GM19023 (cell line): ENCODE measurements at regions not wholly inside any gene's neighbourhood (a gene's known extent, or its start where the extent isn't known, plus 50 kb on each side); places are given as distances from the start of the nearest gene placed in this dataset.

Source experiments
- ATAC-seq: cut with Tn5 transposase; IDR thresholded peaks from one replicate; pipeline ENCODE4 v1.9.1; 2021; ENCODE audit warnings: mild to moderate bottlenecking, moderate library complexity; ENCODE audit not compliant: unreplicated experiment

DNA sequence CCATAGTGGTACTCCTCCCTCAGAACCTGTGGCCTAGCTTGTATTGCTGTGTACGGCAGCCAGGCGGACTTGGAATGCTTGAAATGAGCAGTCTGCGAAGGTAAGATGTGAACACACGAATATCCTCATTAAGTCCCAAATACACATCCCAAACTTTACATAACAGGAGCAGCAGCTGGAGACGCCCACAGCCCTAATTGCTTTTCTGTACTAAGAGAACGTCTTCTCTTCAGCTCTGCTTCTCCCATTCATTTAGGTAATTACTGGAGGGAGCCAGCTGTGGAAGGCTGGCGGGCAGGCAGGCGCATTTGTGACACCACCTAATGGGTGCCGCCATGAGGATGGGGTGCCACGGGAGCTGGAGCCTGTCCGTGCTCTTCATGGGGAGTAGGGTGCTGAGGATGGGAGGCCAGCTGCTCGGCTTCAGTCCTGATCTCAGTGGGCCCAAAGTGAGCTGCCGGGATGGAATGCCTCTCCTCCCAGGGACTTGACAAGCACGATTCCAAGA lies 66.6 kb upstream of the POU3F1 start:
- no peak for ATAC-seq

DNA sequence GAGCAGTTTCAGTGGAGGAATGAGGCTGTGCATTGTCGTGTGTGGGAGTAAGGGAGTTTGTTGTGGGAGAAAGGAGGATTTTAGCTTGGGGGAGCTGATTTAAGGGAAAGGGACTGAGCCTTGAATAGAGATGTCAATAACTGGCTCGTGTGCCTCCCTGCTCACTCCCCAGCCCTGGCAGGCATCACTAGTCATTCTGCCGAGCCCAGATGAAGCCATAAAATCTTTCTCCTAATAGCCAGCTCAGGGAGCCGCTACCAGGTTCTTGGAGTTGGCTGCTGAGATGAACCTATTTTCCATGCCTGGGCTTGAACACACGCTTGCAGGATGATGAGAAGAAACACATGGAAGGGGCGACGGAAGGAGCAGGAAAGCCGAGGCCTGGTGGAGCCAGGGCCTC lies 65.0 kb upstream of the POU3F1 start:
- no peak for ATAC-seq

DNA sequence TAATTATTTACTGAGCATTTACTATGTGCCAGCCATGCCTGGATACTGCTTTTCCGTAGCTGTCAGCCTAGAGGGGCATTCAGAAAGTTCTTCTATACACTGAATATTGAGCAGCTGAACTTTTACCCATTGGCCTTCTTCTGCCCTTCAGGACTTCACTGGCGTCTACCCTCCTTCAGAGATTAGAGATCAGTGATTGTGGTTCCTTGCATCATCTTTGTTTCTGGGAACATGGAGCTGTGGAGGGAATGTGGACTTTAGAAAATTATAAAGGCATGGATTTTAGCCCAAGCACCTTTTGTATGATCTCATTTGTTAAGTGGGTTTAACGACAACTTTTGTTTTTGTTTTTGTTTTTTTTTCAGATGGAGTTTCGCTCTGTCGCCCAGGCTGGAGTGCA lies 58.7 kb upstream of the POU3F1 start:
- no peak for ATAC-seq

DNA sequence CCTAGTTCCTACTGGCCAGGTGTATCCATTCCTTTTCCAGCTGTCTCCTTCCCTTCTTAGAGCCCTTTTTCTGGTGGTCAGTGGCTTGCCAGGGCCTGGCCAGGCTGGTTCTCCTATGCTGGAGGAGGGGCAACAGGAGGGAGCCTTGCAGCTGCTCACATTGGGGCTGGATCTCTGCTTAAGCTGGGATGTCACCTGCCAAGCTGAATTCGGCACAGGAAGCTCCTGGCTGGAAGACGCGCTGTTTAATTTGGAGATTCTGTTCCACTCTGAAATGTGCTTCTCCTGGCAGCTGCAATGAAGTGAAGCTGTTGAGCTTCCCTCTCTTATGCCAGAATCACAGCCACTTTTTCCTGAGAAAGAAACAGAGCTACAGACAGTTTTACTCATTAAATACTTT lies 56.0 kb upstream of the POU3F1 start:
- no peak for ATAC-seq

DNA sequence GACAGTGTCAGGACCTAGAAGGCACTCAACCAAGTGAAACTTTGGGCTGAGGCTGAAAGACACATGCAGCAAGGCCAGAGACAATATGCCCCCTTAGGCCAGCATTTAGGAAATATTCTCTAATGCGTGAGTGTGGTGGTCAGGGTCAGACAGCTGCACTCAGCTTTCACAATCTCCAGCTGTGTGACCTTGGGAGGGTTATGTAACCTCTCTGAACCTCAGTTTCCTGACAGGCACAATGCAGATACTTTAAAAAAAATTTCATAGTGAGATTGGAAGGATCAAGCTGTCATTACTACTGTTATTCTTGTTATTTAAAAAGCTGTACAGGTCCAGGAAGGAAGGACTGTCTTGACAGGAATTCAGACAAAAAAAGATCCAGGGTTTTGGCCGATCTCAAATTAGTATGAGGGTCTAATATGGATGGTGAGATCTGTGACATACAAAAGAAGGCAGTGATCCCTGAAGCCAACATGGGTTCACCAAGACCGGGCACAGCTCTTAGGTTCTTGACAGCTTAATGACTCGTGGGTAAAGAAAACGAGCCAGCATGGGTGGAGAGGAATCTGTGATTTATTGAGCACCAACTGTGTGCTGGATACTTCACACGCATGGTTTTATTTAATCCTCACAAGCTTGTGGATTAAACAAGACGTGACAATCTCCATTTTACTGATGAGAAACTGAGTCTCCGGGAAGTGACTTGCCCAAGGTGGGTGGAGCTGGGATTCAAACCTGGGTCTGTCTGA lies 54.6 kb upstream of the POU3F1 start:
- no peak for ATAC-seq

DNA sequence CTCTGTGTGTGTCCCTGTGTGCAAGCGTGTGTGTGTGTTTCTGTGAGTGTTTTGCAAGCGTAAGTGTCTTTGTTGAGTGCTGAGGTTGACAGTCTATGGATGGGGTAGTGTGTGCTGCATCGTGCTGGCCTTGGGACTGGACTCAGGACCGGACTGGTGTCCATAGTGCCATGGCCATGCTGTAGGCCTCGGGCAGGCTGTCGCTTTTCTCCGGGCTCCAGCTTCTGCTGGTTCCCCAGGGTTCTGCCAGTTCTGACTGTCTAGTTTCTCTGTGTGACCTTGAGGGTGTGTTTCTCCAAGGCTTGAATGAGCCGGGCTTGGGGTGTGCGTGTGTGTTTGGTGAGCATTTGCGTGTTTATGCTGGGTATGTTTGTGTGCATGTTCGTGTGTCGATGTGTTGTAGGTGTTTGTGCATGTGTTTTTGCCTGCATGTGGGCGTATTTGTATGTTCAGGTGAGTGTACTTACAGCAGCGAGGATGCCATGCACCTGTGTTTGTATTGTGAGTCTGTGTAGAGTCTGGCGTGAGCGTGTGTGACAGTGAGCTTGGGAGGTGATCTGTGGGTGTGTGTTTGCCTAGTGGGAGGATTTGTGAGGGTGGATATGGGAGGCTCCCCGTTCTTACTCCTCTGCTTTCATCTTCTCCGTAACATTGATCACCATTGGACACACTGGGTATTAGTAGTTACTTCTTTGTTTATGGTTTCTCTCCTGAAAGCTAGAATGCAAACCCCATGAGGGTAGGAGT lies 51.7 kb upstream of the POU3F1 start:
- ATAC-seq, result no peak

DNA sequence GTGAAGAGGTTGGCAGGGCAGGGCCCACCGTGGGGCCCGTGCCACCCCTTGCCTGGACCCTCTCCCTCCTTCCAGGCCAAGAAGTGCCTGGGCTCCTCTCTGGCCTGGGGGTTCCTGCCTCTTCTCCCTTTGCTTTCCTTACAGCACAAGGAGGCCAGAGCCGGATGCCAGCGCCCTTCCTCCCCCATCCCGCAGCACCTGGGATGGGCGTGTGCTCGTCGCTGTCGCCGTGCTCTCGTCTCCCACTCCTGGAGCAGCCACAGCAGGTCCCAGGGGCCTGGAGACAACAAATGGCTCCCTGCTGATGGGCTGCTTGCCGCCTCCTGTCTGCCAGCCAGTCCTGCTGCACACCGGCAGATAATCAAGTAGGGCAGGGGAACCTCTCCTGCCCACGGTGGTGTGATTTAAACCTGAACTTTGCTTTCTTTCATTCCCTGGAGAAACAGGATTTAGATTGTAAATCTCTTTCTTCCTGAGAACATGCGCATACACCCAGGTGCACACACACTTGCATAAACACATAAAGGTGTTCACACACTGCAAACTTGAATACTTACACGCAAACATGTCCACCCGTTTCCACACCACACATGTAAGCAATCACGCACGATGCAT lies 50.8 kb upstream of the POU3F1 start:
- no peak for ATAC-seq
